HCT116 (cell line): ENCODE measurements at regions not wholly inside any gene's neighbourhood (a gene's known extent, or its start where the extent isn't known, plus 50 kb on each side); places are given as distances from the start of the nearest gene placed in this dataset.
"Not testable (repeated sequence)": the region's sequence is repeated elsewhere in the genome, so short reads cannot be mapped to it uniquely, and the experiment has no call there.

ENCODE experiments used
- ATAC-seq: fragments of 200-7000 bp; cut with Tn5 transposase; 2 replicates; pipeline ENCODE4 v1.9.1; 2020; ENCODE audit warnings: mild to moderate bottlenecking, moderate library complexity
- BruUV-seq: library from RNA; stranded (reverse); fragments of 400-500 nt; replicated peaks from 2 replicates; lab custom pipeline; 2021; lab: Mats Ljungman, UMichigan
- CTCF ChIA-PET: fragments of 300-600 bp; sonication (Branson Sonifier 250); formaldehyde crosslinking; loops from one replicate; lab custom pipeline; 2021; ENCODE audit warnings: antibody characterized with exemption; lab: Charles Lee
- POLR2A ChIA-PET: fragments of 300-600, 350-600 bp; sonication (Branson Sonifier 250); formaldehyde crosslinking; loops from one replicate; lab custom pipeline; 2021; ENCODE audit warnings: antibody characterized with exemption; lab: Charles Lee
- RAD21 ChIA-PET, 2 experiments: fragments of 300-600 bp; sonication (Branson Sonifier 250); formaldehyde crosslinking; loops; one replicate each; lab custom pipeline; 2023; ENCODE audit warnings: low total read pairs in 2 of 2; ENCODE audit not compliant: uncharacterized antibody in 2 of 2, unreplicated experiment in 2 of 2, low non-redundant PET in 1 of 2; lab: Charles Lee
- DNase-seq: peaks from one replicate; pipeline ENCODE4 v3.0.0-alpha.2; 2010; ENCODE audit warnings: low read depth, low spot score
- H2AFZ ChIP-seq: fragments of 200-600 bp; shearing (Covaris generic), sonication (generic); 2 replicates; pipeline ENCODE4 v1.6.1; 2017; ENCODE audit warnings: low read depth, mixed run types, mixed read lengths, antibody characterized with exemption, low read length; ENCODE audit not compliant: poor library complexity, severe bottlenecking
- H3K27ac ChIP-seq: 2 replicates; pipeline ENCODE4 v1.5.1; 2012; ENCODE audit warnings: low read depth, low read length
- H3K27me3 ChIP-seq: fragments of 200-600 bp; sonication (generic); 2 replicates; pipeline ENCODE4 v1.6.1; 2016; ENCODE audit warnings: mixed run types, low read length, mixed read lengths; ENCODE audit not compliant: insufficient read depth
- H3K36me3 ChIP-seq, 2 experiments: fragments of 200-500 bp in 1 of 2; fragments of 200-600 bp in 1 of 2; sonication (Bioruptor generic) in 1 of 2; sonication (generic) in 1 of 2; 2 replicates each; pipeline versions ENCODE4 v1.5.1 to v1.6.1; 2014 to 2016; ENCODE audit warnings: low read length in 2 of 2, inconsistent platforms in 1 of 2, mixed read lengths in 1 of 2, mixed run types in 1 of 2; ENCODE audit not compliant: insufficient read depth in 2 of 2, control insufficient read depth in 1 of 2
- H3K4me1 ChIP-seq, 2 experiments: fragments of 200-600 bp in 1 of 2; sonication (generic) in 1 of 2; 2 replicates each; pipeline versions ENCODE4 v1.5.1 to v1.6.1; 2012 to 2017; ENCODE audit warnings: low read length in 2 of 2, inconsistent platforms in 1 of 2, mild to moderate bottlenecking in 1 of 2, mixed read lengths in 1 of 2, mixed run types in 1 of 2, moderate library complexity in 1 of 2; ENCODE audit not compliant: insufficient read depth in 2 of 2, control insufficient read depth in 1 of 2
- H3K4me2 ChIP-seq: fragments of 200-600 bp; sonication (generic); 2 replicates; pipeline ENCODE4 v1.6.1; 2017; ENCODE audit warnings: mixed run types, low read length, mixed read lengths
- H3K4me3 ChIP-seq, 2 experiments: fragments of 200-600 bp in 1 of 2; sonication (generic) in 1 of 2; replicated peaks in 1 of 2; 2 replicates each; pipeline ENCODE4 v1.5.1; 2011 to 2016; ENCODE audit warnings: low read length in 2 of 2, control low read depth in 1 of 2, low read depth in 1 of 2, mild to moderate bottlenecking in 1 of 2, mixed read lengths in 1 of 2, mixed run types in 1 of 2
- H3K79me2 ChIP-seq: fragments of 200-600 bp; sonication (generic); 2 replicates; pipeline ENCODE4 v1.6.1; 2017; ENCODE audit warnings: mild to moderate bottlenecking, mixed run types, low read length, moderate library complexity, mixed read lengths; ENCODE audit not compliant: insufficient read depth
- H3K9ac ChIP-seq: fragments of 200-600 bp; sonication (generic); 2 replicates; pipeline ENCODE4 v1.6.1; 2016; ENCODE audit warnings: low read length, mixed read lengths
- H3K9me2 ChIP-seq: fragments of 200-600 bp; sonication (generic), shearing (Covaris generic); 2 replicates; pipeline ENCODE4 v1.6.1; 2017; ENCODE audit warnings: mixed run types, mild to moderate bottlenecking, moderate library complexity; ENCODE audit not compliant: insufficient read depth
- H3K9me3 ChIP-seq, 2 experiments: fragments of 200-500 bp in 1 of 2; fragments of 200-600 bp in 1 of 2; sonication (Bioruptor generic) in 1 of 2; sonication (generic) in 1 of 2; 2 replicates each; pipeline ENCODE4 v1.6.1; 2014 to 2017; ENCODE audit warnings: low read length in 2 of 2, mixed read lengths in 2 of 2, inconsistent platforms in 1 of 2, low read depth in 1 of 2, mild to moderate bottlenecking in 1 of 2, mixed run types in 1 of 2, moderate library complexity in 1 of 2; ENCODE audit not compliant: control insufficient read depth in 1 of 2, insufficient read depth in 1 of 2
- H4K20me1 ChIP-seq: fragments of 200-600 bp; sonication (generic), shearing (Covaris generic); 2 replicates; pipeline ENCODE4 v1.6.1; 2017; ENCODE audit warnings: mixed run types, mild to moderate bottlenecking, moderate library complexity; ENCODE audit not compliant: insufficient read depth
- CBX3 ChIP-seq: IDR thresholded peaks from 2 replicates; pipeline ENCODE4 v1.6.1; 2012; ENCODE audit warnings: low read depth
- CTCF ChIP-seq, 3 experiments: fragments of 200-600 bp in 1 of 3; sonication (generic) in 1 of 3; IDR thresholded peaks in 2 of 3; conservative IDR thresholded peaks in 1 of 3; 2 replicates each; pipeline ENCODE4 v1.5.1; 2012 to 2017; ENCODE audit warnings: low read depth in 2 of 3, low read length in 2 of 3, antibody characterized with exemption in 1 of 3, borderline replicate concordance in 1 of 3, control low read depth in 1 of 3, mild to moderate bottlenecking in 1 of 3, mixed read lengths in 1 of 3, mixed run types in 1 of 3, moderate library complexity in 1 of 3; ENCODE audit not compliant: insufficient read depth in 1 of 3
- ELF1 ChIP-seq: IDR thresholded peaks from 2 replicates; pipeline ENCODE4 v1.6.1; 2012; ENCODE audit warnings: low read depth, borderline replicate concordance
- POLR2A ChIP-seq: IDR thresholded peaks from 2 replicates; pipeline ENCODE4 v1.7.0; 2011; ENCODE audit warnings: borderline replicate concordance; ENCODE audit not compliant: insufficient read depth, insufficient read length; ENCODE audit errors: extremely low read depth
- SIN3A ChIP-seq: IDR thresholded peaks from 2 replicates; pipeline ENCODE4 v1.6.1; 2012; ENCODE audit warnings: low read depth
- SP1 ChIP-seq: IDR thresholded peaks from 2 replicates; pipeline ENCODE4 v1.6.1; 2012; ENCODE audit warnings: low read depth
- YY1 ChIP-seq: IDR thresholded peaks from 2 replicates; pipeline ENCODE4 v1.6.1; 2011; ENCODE audit warnings: low read length, low read depth, moderate library complexity, mild to moderate bottlenecking; ENCODE audit not compliant: insufficient replicate concordance; ENCODE audit errors: extremely low read depth
- intact Hi-C: fragments of 100-400 bp; cut with micrococcal nuclease; formaldehyde crosslinking; loops from 2 replicates; pipeline ENCODE4 v1.10.0; 2022

GRCh38 chr2:84115173-84115857, 343.8 kb downstream of the SUCLG1 start:
- H4K20me1 ChIP-seq: no peaks in the 10 kb centered on the region
- H3K4me1 ChIP-seq: no peaks in the 10 kb centered on the region
- H3K36me3 ChIP-seq: no peaks in the 10 kb centered on the region
- H3K9me3 ChIP-seq: no peaks in the 10 kb centered on the region
- H3K27me3 ChIP-seq: no peaks in the 10 kb centered on the region
- H3K4me2 ChIP-seq: no peak overlapping the region
- no peak for TF ChIP-seq CTCF (IDR thresholded peaks at IDR 0.05 in 2 of 3, conservative IDR thresholded peaks at IDR 0.05 in 1 of 3; ENCODE audit: borderline replicate concordance in 1 of 3, insufficient read depth in 1 of 3, low read depth in 2 of 3, low read length in 2 of 3)
- no peak for TF ChIP-seq POLR2A
- no peak for TF ChIP-seq SP1
- TF ChIP-seq SIN3A: no peak
- no peak for TF ChIP-seq ELF1
- no peak for TF ChIP-seq CBX3
- no peak for TF ChIP-seq YY1
- TF ChIP-seq, all 23 proteins: peak for 0
- H3K9ac ChIP-seq: no peak overlapping the region
- POLR2A ChIA-PET: no interaction called here
- no peaks in the 10 kb centered on the region for H3K79me2 ChIP-seq
- BruUV-seq: no TSS peak
- intact Hi-C loops: no loop called here
- H3K4me3 ChIP-seq: no peak overlapping the region
- H2AFZ ChIP-seq: no peak overlapping the region
- ATAC-seq: no peak
- no peak overlapping the region for H3K27ac ChIP-seq
- DNase-seq: no peak
- RAD21 ChIA-PET: no interaction called here
- CTCF ChIA-PET: no interaction called here
- H3K9me2 ChIP-seq: no peaks in the 10 kb centered on the region

GRCh38 chr2:84103816-84104527, 355.1 kb downstream of the SUCLG1 start:
- H3K27ac ChIP-seq, H3K9ac ChIP-seq, RAD21 ChIA-PET, H4K20me1 ChIP-seq, H3K4me2 ChIP-seq, H3K9me3 ChIP-seq, H3K79me2 ChIP-seq, ATAC-seq, BruUV-seq, H3K9me2 ChIP-seq, H2AFZ ChIP-seq, intact Hi-C loops, POLR2A ChIA-PET, CTCF ChIA-PET, H3K27me3 ChIP-seq, H3K4me1 ChIP-seq, H3K36me3 ChIP-seq, H3K4me3 ChIP-seq: not testable (repeated sequence)
- DNase-seq: peak; percentile 0
